ENCODE measurements at regions not wholly inside any gene's neighbourhood (a gene's known extent, or its start where the extent isn't known, plus 50 kb on each side); places are given as distances from the start of the nearest gene placed in this dataset.

DNA sequence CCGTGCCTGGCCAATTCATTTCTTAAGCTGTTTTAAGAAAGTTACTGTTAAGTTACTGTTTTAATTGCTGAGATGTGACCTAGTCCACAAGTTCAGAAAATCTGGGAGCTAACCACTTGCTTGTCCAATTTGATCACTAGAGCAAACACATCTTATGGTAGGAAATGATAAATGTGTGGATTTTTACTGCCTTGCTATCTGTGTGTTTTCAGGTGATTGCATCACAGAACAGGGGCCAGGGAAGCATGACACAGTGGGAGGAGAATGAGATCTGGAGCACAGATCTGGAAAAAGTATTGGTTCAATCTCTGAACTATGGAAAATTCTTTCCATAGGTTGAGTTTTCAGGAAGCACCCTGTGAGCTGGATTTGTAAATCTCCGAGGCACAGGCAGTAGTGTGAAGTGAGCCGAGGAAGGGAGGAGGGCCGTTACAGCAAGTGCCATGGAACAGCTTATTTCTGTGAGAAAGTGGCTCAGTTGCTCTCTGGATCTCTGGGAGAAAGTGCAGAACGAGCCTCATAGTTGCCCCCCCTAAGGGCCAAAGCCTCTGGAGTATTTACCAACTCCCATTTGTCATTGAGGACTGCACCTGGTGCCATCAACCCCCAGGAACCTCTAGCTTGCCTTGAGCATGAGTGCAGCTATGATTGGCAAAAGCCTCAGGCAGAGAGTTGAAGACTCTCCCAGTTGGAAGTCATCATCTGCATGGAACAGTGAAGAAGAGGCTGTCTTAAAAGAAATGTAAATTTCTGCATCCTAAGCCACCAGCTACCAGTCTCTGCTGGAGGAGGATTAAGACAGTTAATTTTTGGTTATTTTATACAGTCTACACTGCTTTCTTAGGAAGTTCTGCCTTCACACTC lies 161.8 kb upstream of the CLINT1 start:
- no peak for DNase-seq (ENCODE audit: low read depth)

DNA sequence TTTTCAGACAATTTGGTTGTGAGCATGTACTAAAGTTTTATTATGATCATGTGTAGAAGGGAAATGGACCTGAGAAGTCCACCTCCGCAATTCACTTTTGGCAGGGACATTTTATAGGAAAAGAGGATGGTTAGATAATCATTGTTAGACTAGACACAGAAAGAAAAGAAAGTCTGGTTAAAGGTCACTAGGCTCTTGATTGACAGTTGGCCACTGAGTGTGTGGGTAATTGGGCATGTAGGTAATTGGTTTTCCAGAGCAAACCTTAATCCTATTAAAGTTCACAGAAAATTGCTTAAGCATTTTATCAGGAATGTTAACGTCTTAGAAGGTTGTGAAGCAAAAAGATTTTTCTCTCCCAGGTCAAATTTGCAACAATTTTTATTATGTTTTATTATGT lies 158.5 kb upstream of the CLINT1 start:
- DNase-seq (ENCODE audit: low read depth), result no peak

DNA sequence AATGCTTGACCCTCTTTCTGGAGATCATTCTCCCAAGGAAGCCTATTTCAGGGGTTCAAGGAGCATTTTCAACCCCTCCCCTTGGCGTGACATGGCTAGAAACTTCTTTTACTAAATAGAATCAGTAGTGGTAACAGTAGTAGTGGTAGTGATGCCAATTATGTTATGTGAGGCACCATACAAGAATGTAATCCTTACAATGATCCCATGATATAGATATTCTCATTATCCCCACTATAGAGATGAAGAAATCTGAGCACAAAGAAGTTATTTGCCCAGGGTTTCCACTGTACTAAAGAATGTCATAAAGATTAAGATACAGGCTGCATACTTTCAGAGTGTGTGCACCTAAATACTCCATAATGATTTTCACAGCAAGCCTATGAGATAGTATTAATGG lies 155.4 kb upstream of the CLINT1 start:
- DNase-seq (ENCODE audit: low read depth), result no peak

- no peak for DNase-seq (ENCODE audit: low read depth)
Measured at GRCh38 chr5:158013939-158014338, 155.0 kb upstream of the CLINT1 start.

DNA sequence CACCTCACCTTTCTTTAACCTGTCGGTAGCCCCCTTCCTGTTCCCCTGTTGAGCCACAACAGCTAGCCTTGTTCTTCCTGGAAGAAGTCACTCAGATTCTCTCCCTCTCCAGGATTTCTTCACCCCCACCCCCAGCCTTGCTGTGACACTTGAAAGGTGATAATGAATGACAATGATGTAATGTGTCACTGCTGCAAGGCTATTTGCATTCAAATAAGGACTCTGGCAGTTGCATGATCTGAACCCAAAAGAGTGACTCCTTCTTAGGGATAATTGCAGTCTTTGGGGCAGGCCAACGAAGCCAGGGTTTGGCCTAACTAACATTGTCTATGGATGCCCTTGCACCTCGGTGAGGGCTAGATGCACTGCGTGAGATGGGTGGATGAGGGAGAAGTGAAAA lies 154.4 kb upstream of the CLINT1 start:
- DNase-seq (ENCODE audit: low read depth), result no peak

- DNase-seq (ENCODE audit: low read depth), result no peak
Measured at GRCh38 chr5:158011422-158011821, 152.5 kb upstream of the CLINT1 start.

DNA sequence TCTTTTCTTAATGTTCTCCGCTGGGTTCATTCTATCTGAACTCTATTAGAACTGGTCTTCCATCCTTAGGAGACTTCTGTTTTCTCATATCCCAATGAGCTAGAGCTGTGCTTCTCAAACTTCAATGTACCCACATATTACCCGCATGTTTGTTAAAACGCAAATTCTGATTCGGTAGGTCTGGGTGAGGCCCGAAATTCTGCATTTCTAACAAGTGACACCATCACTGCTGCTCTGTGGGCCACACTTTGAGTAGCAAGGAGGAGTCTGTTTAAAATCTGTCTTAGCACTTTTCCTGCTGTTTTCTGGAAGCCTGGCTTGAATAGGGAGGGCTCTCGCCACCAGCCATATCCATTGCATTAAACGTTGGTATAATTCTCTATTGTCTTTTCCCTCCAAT lies 151.9 kb upstream of the CLINT1 start:
- no peak for DNase-seq (ENCODE audit: low read depth)

- DNase-seq (ENCODE audit: low read depth), result no peak
Measured at GRCh38 chr5:158007336-158007735, 148.4 kb upstream of the CLINT1 start.

- DNase-seq (ENCODE audit: low read depth), result no peak
Measured at GRCh38 chr5:157999696-158000095, 140.8 kb upstream of the CLINT1 start.

DNA sequence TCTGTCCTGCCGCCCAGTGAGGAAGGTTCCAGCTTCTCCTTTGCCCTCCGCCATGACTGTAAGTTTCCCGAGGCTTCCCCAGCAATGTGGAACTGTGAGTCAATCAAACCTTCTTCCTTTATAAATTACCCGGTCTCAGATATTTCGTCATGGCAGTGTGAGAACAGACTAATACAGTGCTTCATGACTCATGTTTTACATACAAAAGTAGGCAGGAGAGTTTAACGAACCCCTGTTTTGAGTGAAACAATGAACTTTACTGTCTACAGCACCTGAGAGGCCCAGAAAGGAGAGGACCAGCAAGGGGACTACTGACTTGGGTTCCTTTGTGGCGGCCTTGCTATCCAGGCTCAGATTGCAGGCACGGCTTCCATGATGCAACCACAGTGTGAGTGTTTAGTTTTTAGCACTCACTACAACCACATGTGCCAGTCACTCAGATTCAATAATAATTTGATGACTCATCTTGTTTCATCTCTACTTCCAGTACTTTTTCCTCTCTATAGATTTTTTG lies 139.1 kb upstream of the CLINT1 start:
- DNase-seq (ENCODE audit: low read depth), result no peak

- peak; percentile 16 for DNase-seq (ENCODE audit: low read depth)
Measured at GRCh38 chr5:157994906-157995519, 136.1 kb upstream of the CLINT1 start.

DNA sequence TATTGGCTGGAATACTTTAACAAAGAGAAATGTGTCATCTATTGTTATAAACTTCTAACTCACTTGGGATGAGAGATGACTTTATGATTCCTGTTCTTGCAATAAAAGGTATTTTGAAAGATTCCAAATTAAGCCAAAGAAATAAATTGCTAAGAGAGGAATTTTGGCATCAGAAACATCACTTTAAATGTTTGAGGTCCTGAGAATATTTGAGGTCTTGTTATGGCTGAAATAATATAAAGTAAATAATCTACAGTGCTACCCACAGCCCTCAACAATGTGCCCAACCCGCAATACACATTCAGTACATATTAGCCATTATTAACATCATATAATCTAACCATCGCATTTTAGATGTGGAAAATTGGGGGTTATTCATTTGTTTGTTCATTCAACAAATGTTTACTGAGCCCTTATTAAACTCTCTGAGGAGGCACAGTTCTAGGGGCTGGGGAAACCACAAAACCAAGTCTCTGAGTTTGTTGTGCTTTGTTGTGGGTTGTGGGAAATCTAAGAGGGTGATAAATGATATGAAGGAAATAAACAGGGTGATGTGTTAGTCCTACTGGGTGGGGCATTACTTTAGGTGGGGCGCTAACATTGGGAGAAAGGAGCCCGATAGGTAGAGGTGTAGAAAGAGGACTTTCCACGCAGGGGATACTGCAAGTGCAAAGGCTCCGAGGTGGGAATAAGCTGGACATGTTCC lies 135.2 kb upstream of the CLINT1 start:
- DNase-seq (ENCODE audit: low read depth), result no peak

DNA sequence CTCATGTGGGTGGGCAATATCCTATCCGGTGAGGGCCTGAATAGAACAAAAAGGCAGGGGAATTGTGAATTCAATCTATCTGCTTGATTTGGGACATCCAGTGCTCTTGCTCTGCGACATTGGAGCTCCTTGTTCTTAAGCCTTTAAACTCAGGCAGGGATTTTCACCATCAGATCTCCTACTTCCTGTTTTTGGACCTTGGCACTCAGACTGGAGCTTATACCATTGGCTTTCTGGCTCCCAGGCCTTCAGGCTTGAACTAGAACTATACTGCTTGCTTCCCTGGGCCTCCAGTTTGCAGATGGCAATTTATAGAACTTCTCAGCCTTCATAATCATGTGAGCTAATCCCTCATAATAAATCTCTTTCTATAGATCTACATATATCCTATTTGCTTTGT lies 134.3 kb upstream of the CLINT1 start:
- DNase-seq (ENCODE audit: low read depth), result no peak

DNA sequence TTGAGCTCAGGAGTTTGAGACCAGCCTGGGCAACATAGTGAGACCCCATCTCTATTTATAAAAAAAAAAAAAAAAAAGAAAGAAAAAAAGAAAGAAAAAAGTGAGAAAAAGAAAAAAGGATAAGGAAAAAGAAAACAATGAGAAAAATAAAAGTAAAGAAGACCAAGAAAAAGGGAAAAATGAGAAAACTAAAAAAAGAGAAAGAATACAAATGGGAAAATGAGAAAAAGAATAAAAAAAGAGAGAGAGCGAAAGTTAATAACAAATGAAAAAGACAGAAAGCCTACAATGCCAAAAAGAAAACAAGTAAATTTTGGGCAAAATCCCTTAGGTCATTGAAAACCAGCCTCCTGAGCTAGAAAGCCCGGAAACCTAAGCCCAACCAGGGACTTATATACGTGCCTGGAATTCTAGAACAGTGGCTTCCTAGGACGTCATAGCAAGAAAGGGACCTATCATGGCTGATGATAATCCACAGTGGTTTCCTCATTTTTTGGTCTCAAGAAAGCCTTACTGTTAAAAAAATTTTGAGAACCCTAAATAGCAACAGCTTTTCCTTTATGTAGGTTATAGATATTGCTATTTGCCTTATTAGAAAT lies 131.7 kb upstream of the CLINT1 start:
- no peak for DNase-seq (ENCODE audit: low read depth)

- DNase-seq (ENCODE audit: low read depth), result no peak
Measured at GRCh38 chr5:157989296-157989695, 130.4 kb upstream of the CLINT1 start.

- DNase-seq (ENCODE audit: low read depth), result no peak
Measured at GRCh38 chr5:157987259-157987658, 128.3 kb upstream of the CLINT1 start.

DNA sequence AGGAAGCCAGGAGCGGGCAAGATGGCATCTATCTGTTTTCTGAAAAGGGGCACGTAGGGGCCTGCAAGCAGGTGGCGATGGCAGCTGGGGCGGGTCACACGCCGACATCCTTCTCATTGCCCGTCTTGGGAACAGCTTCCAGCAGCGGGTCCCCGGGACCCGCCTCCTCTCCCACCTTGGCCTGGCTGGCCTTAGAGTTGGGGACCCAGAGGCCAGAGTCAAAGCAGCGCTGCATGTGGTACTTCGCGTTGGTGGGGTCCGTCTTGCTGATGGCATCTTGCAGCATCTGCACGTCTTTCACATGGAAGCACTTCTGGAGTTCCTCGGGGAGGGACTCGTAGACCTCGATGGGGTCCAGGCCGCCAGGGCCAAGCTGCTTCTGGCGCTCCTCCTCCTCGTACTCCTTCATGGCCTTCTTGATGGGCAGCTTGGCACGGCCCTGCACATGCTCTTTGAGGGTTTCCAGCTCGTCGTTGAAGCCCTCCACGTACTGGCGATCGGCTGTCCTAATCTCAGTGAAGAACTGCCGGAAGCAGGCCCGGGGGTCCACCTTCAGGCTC lies 127.6 kb upstream of the CLINT1 start:
- DNase-seq (ENCODE audit: low read depth), result no peak

DNA sequence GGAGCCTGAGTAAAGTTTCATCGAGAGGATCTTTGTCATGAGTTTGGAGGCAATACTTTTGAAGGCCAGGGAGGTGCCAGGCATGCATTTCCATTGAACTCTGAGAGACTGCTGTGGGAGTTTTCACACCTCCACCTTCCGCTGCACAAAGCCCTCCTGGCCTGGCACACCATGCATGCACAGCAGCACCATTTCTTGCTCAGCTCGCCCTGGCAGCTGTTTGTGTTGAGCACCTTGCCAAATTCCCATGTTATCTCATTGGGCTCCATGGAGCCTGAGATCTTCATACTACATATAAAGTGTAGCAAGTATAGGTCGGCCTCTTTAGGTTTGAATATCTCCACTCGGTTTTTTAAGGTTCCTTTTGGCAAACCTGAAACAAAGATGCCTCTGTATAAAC lies 125.7 kb upstream of the CLINT1 start:
- no peak for DNase-seq (ENCODE audit: low read depth)

DNA sequence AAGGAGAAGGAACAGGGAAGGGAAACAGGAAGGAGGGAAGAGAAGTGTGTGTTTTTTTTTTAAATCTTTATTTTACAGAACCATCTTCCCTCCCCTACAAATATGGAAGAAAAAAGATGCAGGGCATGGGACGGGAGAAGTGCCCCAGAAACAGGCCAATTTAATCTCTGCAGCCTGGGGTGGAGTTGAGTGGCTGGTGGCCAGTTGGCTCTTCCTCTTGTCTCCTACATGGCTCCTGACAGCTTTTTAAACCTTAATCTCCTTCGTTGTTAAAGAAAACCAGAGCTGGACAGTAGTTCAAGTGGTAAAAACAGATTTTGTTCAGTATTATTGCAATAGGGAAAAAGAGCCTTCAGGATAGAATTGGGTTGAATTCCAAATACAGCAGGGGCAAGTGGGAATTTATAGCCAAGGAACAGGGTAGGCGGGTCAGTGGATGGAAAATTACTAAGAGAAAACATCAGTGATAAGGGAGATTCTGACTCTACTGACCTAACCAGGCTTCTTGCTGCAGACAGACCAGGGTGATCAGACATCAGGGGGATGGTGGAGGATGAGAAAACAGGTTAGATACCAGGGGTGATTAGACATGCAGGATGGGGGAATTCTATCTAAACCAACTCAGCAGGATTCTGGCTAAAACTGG lies 125.1 kb upstream of the CLINT1 start:
- DNase-seq (ENCODE audit: low read depth), result no peak

DNA sequence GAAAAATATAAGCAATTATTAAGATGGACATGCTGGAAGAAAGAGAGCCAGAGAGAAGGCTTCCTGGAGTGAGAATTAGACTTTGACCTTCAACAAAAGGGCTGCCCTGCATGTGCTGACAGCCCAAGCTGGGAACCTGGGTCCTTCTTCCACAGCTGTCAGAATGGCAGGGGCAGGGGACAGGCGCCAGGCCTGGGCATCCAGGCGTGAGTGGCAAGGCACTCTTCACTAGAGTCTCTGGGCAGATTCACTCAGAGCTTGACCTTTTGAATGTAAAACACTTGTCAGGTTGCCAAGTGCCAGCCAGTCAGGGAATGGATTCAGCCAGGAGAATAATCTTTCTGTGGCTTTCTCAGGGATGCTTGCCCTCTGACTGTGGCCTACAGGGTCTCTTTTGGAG lies 119.1 kb upstream of the CLINT1 start:
- no peak for DNase-seq (ENCODE audit: low read depth)

DNA sequence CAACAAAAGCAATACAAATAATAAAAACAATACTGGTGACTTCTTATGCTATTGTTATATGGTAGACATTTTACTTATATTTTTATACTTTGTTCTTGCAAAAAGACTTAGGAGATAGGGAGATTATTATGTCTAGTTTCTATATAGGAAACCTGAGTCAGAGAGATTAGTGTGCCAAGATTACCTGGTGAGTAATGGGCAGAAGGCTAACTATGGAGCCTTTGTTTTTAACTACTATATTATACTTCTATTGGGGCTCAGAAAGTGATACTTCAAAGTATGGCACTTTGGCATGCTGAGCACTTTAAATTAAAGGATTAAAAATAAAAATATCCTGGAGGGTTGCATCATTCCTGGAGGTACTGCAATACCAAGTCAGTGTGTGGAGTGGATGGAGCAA lies 117.5 kb upstream of the CLINT1 start:
- no peak for DNase-seq (ENCODE audit: low read depth)

DNA sequence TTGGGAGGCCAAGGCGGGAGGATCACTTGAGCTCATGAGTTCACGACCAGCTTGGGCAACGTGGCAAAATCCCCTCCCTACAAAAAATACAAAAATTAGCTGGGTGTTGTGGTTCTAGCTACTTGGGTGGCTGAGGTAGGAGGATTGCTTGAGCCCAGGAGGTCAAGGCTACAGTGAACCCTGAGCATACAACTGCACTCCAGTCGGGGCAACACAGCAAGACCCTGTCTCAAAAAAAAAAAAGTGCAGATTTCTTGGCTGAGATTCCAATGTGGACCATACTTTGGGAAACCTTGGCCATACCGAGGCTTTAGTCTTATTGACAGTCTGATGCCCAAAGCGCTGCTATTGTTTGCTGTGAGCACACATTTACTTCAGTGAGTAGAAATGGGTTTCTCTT lies 113.6 kb upstream of the CLINT1 start:
- no peak for DNase-seq (ENCODE audit: low read depth)
